Psoas muscle (tissue), 7 donors: ENCODE measurements at regions not wholly inside any gene's neighbourhood (a gene's known extent, or its start where the extent isn't known, plus 50 kb on each side); places are given as distances from the start of the nearest gene placed in this dataset.

ENCODE experiments used
- ATAC-seq, 4 donors: fragments of 200-7000 bp; cut with Tn5 transposase; one replicate each; pipeline ENCODE4 v1.9.1; 2020; ENCODE audit warnings: moderate library complexity in 3 of 4, mild to moderate bottlenecking in 2 of 4
- DNase-seq, 2 donors: peaks; one replicate each; pipeline ENCODE4 v3.0.0-alpha.2; 2020
- H3K27ac ChIP-seq: fragments of 200-600 bp; one replicate; pipeline ENCODE4 v1.8.0; 2022
- H3K27me3 ChIP-seq, 3 donors: fragments of 200-600 bp in 1 of 3; one replicate each; pipeline versions ENCODE4 v1.6.1 to v1.8.0; 2013 to 2022; ENCODE audit warnings: low read length in 2 of 3, mild to moderate bottlenecking in 2 of 3, moderate library complexity in 1 of 3; ENCODE audit not compliant: insufficient read depth in 3 of 3
- H3K36me3 ChIP-seq, 2 donors: fragments of 200-600 bp in 1 of 2; one replicate each; pipeline versions ENCODE4 v1.6.1 to v1.8.0; 2013 to 2022; ENCODE audit warnings: low read depth in 1 of 2, mild to moderate bottlenecking in 1 of 2, moderate library complexity in 1 of 2; ENCODE audit not compliant: insufficient read depth in 1 of 2
- H3K4me1 ChIP-seq: fragments of 200-600 bp; one replicate; pipeline ENCODE4 v1.8.0; 2022
- H3K4me3 ChIP-seq: fragments of 200-600 bp; one replicate; pipeline ENCODE4 v1.8.0; 2022; ENCODE audit warnings: mild to moderate bottlenecking
- H3K9me3 ChIP-seq: fragments of 200-600 bp; one replicate; pipeline ENCODE4 v1.8.0; 2022
- CTCF ChIP-seq: fragments of 200-600 bp; IDR thresholded peaks from one replicate; pipeline ENCODE4 v1.8.0; 2022; ENCODE audit warnings: antibody characterized with exemption
- WGBS, 3 donors: extraction: QIAGEN DNeasy Blood & Tissue Kit; methylation state at CpG; one replicate each; pipeline versions ENCODE4 v1.1.6 to v1.1.7; 2013; 5-methylcytosine and 5-hydroxymethylcytosine counted together
- intact Hi-C, 2 donors: fragments of 100-400 bp; cut with DNase I; formaldehyde crosslinking; loops; one replicate each; pipeline versions ENCODE4 v1.11.0 to v1.14.2; 2022
- donor health status: healthy with polysubstance abuse.
- donor health status: DM: no; HTN: no; CAD: no; lungs with moderate emphysema.
- donor health status: Bipolar disorder and iron deficiency.
- donor health status: healthy.
- donor health status: DM: yes; HTN: yes; CAD: no.
- donor health status: DM: no; HTN: no; CAD: no.
- donor health status: DM: yes; HTN: yes; CAD: no.

GRCh38 chr17:71283486-71283885 is 837.3 kb upstream of the SOX9 start:
- intact Hi-C loops, result no loop called here
- WGBS, 3 donors, result 63 to 70% (median 68%) methylated on average over 4 of the region's 4 CpGs
- ATAC-seq (no peak), DNase-seq (no peak)
- no peak overlapping the region for H3K27ac ChIP-seq
- H3K27me3 ChIP-seq, result no peaks in the 10 kb centered on the region
- H3K4me1 ChIP-seq, result no peaks in the 10 kb centered on the region
- no peaks in the 10 kb centered on the region for H3K36me3 ChIP-seq
- H3K9me3 ChIP-seq, result no peaks in the 10 kb centered on the region
- no peak for TF ChIP-seq CTCF
- H3K4me3 ChIP-seq, result no peak overlapping the region

DNA sequence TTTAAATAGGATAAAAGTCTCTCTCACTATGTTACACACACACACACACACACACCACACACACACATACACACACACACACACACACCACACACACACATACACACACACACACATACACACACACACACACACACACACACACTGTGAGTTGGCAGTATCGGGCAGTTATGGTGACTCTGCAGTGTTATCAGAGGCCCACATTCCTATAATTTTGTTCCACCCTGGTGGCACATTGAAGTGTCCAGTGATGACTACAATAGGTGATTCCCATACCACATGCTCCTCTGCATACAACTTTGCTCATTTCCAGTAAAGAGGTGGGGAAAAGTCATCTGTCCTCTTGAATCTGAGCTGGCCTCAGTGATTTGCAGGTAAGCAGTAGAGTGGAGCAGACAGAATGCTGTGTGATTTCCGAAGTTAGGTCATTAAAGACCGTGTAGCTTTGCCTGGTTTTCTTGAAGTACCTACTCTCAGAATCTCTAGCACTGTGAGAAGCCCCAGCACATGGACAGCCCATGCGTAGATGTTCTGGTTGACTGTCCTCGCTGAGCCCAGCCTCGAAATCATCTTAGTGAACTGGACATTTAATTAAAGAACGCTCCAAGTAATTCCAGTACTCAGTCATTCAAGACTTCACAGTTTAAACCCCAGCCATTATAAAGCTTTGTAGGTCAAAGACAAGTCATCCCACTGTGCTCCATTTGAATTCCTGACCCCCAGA is 836.6 kb upstream of the SOX9 start:
- no peaks in the 10 kb centered on the region for H3K4me1 ChIP-seq
- no peaks in the 10 kb centered on the region for H3K36me3 ChIP-seq
- H3K9me3 ChIP-seq, result no peaks in the 10 kb centered on the region
- ATAC-seq (no peak), DNase-seq (no peak)
- H3K4me3 ChIP-seq, result no peak overlapping the region
- intact Hi-C loops, result no loop called here
- H3K27me3 ChIP-seq, result no peaks in the 10 kb centered on the region
- H3K27ac ChIP-seq, result no peak overlapping the region
- 80 to 89% (median 84%) methylated on average over 7 of the region's 7 CpGs for WGBS, 3 donors
- no peak for TF ChIP-seq CTCF

DNA sequence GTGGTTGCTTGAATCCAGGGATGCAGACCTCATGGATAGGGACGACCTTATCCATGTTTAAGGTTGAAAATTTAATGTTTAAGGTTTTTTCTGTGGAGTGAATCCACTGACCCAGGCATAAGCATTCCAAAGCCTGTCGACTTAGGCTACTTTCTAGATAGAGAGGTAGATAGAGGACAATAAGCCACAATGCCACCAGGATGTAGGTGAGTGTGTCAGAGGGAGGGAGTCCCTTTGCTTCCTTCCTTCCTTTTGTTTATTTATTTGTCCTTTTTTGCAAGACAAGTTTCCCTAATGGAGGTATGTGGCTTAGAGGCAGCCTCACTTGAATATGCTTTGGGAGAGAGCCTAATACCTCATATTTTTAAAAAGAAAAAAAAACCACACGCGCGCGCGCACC is 834.2 kb upstream of the SOX9 start:
- Histone ChIP-seq H3K36me3 (no peaks in the 10 kb centered on the region), H3K27me3 (no peaks in the 10 kb centered on the region), H3K9me3 (no peaks in the 10 kb centered on the region), H3K4me3 (no peak overlapping the region), H3K4me1 (no peaks in the 10 kb centered on the region), H3K27ac (no peak overlapping the region)
- intact Hi-C loops, result no loop called here
- ATAC-seq (no peak), DNase-seq (no peak)
- 43 to 65% (median 64%) methylated on average over 7 of the region's 7 CpGs for WGBS, 3 donors
- TF ChIP-seq CTCF, result no peak

DNA sequence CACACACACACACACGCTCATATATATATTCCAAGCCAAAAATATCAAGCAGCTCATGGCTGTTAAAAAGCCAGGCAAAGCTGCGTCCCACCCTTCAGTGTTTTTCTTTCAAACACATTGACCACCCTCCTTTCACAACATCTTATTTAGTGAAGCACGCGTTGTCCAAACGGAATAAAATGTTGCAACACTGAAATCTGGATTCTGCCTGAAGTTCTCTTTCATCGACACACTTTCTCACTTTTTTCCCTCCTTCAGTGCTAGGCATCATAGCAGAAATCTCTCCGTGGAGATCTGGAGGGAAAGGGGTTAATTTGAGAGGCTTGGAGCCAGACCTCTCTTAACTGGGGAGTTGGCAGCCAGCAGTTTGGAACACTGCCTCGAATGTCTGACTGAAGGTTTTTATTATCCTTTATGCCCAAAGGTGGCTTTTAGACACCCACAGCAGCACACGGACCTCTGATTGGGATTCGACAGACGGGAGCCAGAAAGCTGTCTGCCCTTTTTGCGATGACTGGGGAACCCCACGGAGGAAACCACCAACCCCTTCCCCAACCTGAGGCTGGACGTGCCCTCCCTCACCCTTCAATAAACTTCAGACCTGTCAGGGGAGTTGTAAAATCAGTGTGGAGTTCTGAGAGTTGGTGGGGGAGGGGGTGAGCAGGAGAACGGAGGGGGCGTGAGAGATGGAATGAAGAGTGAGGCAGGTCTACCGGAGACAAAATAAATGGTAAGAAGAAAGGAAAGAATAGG is 833.6 kb upstream of the SOX9 start:
- intact Hi-C loops, result no loop called here
- no peak overlapping the region for H3K4me3 ChIP-seq
- no peaks in the 10 kb centered on the region for H3K9me3 ChIP-seq
- no peak overlapping the region for H3K27ac ChIP-seq
- no peaks in the 10 kb centered on the region for H3K4me1 ChIP-seq
- WGBS, 3 donors, result 18 to 20% (median 20%) methylated on average over 17 of the region's 17 CpGs
- ATAC-seq, result no peak
- TF ChIP-seq CTCF, result no peak
- H3K36me3 ChIP-seq, result no peaks in the 10 kb centered on the region
- no peak for DNase-seq
- H3K27me3 ChIP-seq, result no peaks in the 10 kb centered on the region
